Activated T-cell treated with anti-CD3 and anti-CD28 coated beads, Interleukin-2, amount 50 U/mL, for 72 hours (primary cell): ENCODE measurements at regions not wholly inside any gene's neighbourhood (a gene's known extent, or its start where the extent isn't known, plus 50 kb on each side); places are given as distances from the start of the nearest gene placed in this dataset.

Experiments used
- ATAC-seq, 2 donors: fragments of 150-1000 bp; cut with Tn5 transposase; replicated peaks in 1 of 2; 2 replicates each; pipeline ENCODE4 v1.10.0; 2021; ENCODE audit warnings: moderate library complexity in 2 of 2, mild to moderate bottlenecking in 1 of 2
- DNase-seq, 2 donors: peaks; one replicate each; pipeline ENCODE4 v3.0.0; 2021 to 2022; ENCODE audit warnings: mixed read lengths in 1 of 2
- H3K27ac Mint-ChIP-seq: one replicate; pipeline ENCODE4 v1.8.0; 2022; ENCODE audit warnings: mild to moderate bottlenecking, moderate library complexity, mixed read lengths
- H3K27me3 Mint-ChIP-seq: one replicate; pipeline ENCODE4 v1.8.0; 2022; ENCODE audit warnings: low read depth, mixed read lengths
- H3K36me3 Mint-ChIP-seq, 2 donors: one replicate each; pipeline ENCODE4 v1.8.0; 2022; ENCODE audit warnings: mixed read lengths in 2 of 2, mild to moderate bottlenecking in 1 of 2; ENCODE audit not compliant: insufficient read depth in 2 of 2
- H3K4me1 Mint-ChIP-seq: one replicate; pipeline ENCODE4 v1.8.0; 2022; ENCODE audit warnings: low read depth, mixed read lengths
- H3K4me3 Mint-ChIP-seq, 2 donors: one replicate each; pipeline ENCODE4 v1.8.0; 2022; ENCODE audit warnings: mild to moderate bottlenecking in 2 of 2, mixed read lengths in 2 of 2, moderate library complexity in 2 of 2
- H3K9me3 Mint-ChIP-seq, 2 donors: one replicate each; pipeline ENCODE4 v1.8.0; 2022; ENCODE audit warnings: mixed read lengths in 2 of 2

- H3K9me3 Mint-ChIP-seq = peaks cover 5 to 7% of the 10 kb centered on the region in 2 donors
- H3K36me3 Mint-ChIP-seq = peaks cover 5 to 9% of the 10 kb centered on the region in 2 donors
- ATAC-seq (no peak), DNase-seq (no peak)
- no peak overlapping the region for H3K4me3 Mint-ChIP-seq
- no peaks in the 10 kb centered on the region for H3K4me1 Mint-ChIP-seq
- H3K27me3 Mint-ChIP-seq = no peaks in the 10 kb centered on the region
- no peak overlapping the region for H3K27ac Mint-ChIP-seq
These were observed 220.1 kb downstream of the TUBA3C start for GRCh38 chr13:18961383-18962117.

- Mint-ChIP-seq H3K4me1 (no peaks in the 10 kb centered on the region), H3K27ac (no peak overlapping the region), H3K36me3 (peaks cover 6 to 12% of the 10 kb centered on the region in 2 donors), H3K4me3 (no peak overlapping the region), H3K27me3 (no peaks in the 10 kb centered on the region), H3K9me3 (peaks cover 11 to 12% of the 10 kb centered on the region in 2 donors)
- ATAC-seq (no peak), DNase-seq (no peak)
These were observed 220.9 kb downstream of the TUBA3C start for GRCh38 chr13:18960637-18961227.

GRCh38 chr13:18959996-18960395, 221.6 kb downstream of the TUBA3C start:
- H3K27ac Mint-ChIP-seq = no peak overlapping the region
- ATAC-seq = no peak
- peaks cover 8 to 15% of the 10 kb centered on the region in 2 donors for H3K36me3 Mint-ChIP-seq

GRCh38 chr13:18959229-18959628, 222.4 kb downstream of the TUBA3C start:
- Mint-ChIP-seq H3K27me3 (no peaks in the 10 kb centered on the region), H3K4me1 (no peaks in the 10 kb centered on the region), H3K36me3 (peaks cover 8 to 15% of the 10 kb centered on the region in 2 donors), H3K4me3 (no peak overlapping the region), H3K27ac (no peak overlapping the region), H3K9me3 (peaks cover 13 to 19% of the 10 kb centered on the region in 2 donors)
- ATAC-seq (no peak), DNase-seq (no peak)

More at GRCh38 chr13:18959996-18960395, 221.6 kb downstream of the TUBA3C start:
- no peak for DNase-seq
- Mint-ChIP-seq H3K27me3 (no peaks in the 10 kb centered on the region), H3K9me3 (peaks cover 13 to 16% of the 10 kb centered on the region in 2 donors), H3K4me1 (no peaks in the 10 kb centered on the region), H3K4me3 (no peak overlapping the region)

- ATAC-seq = no peak
- H3K27me3 Mint-ChIP-seq = no peaks in the 10 kb centered on the region
- no peak for DNase-seq
These were observed 225.0 kb downstream of the TUBA3C start for GRCh38 chr13:18956473-18957078.

GRCh38 chr13:18954254-18954653, 227.4 kb downstream of the TUBA3C start:
- Mint-ChIP-seq H3K4me1 (no peaks in the 10 kb centered on the region), H3K4me3 (no peak overlapping the region), H3K27ac (no peak overlapping the region)

More at GRCh38 chr13:18956473-18957078, 225.0 kb downstream of the TUBA3C start:
- H3K4me3 Mint-ChIP-seq = no peak overlapping the region
- H3K9me3 Mint-ChIP-seq = peaks cover 13 to 19% of the 10 kb centered on the region in 2 donors
- H3K36me3 Mint-ChIP-seq = peaks cover 8 to 15% of the 10 kb centered on the region in 2 donors
- no peaks in the 10 kb centered on the region for H3K4me1 Mint-ChIP-seq
- H3K27ac Mint-ChIP-seq = no peak overlapping the region

GRCh38 chr13:18953139-18953930, 228.3 kb downstream of the TUBA3C start:
- DNase-seq (no peak), ATAC-seq (no peak)
- Mint-ChIP-seq H3K36me3 (peaks cover 8 to 12% of the 10 kb centered on the region in 2 donors), H3K27ac (no peak overlapping the region), H3K9me3 (peaks cover 13 to 19% of the 10 kb centered on the region in 2 donors), H3K4me3 (no peak overlapping the region), H3K27me3 (no peaks in the 10 kb centered on the region), H3K4me1 (no peaks in the 10 kb centered on the region)

More at GRCh38 chr13:18954254-18954653, 227.4 kb downstream of the TUBA3C start:
- Mint-ChIP-seq H3K36me3 (peaks cover 8 to 15% of the 10 kb centered on the region in 2 donors), H3K27me3 (no peaks in the 10 kb centered on the region), H3K9me3 (peaks cover 13 to 19% of the 10 kb centered on the region in 2 donors)
- ATAC-seq (no peak), DNase-seq (no peak)

GRCh38 chr13:18952225-18953016, 229.2 kb downstream of the TUBA3C start:
- ATAC-seq = no peak
- Mint-ChIP-seq H3K4me3 (no peak overlapping the region), H3K27ac (no peak overlapping the region), H3K27me3 (no peaks in the 10 kb centered on the region), H3K9me3 (peaks cover 13 to 19% of the 10 kb centered on the region in 2 donors), H3K4me1 (no peaks in the 10 kb centered on the region), H3K36me3 (peaks cover 8 to 12% of the 10 kb centered on the region in 2 donors)
- DNase-seq = no peak

GRCh38 chr13:18951412-18951811, 230.2 kb downstream of the TUBA3C start:
- DNase-seq (no peak), ATAC-seq (no peak)
- Mint-ChIP-seq H3K27me3 (no peaks in the 10 kb centered on the region), H3K9me3 (peaks cover 7 to 13% of the 10 kb centered on the region in 2 donors), H3K4me1 (no peaks in the 10 kb centered on the region), H3K27ac (no peak overlapping the region), H3K4me3 (no peak overlapping the region), H3K36me3 (peaks cover 2 to 5% of the 10 kb centered on the region in 2 donors)

- Mint-ChIP-seq H3K36me3 (no peaks in the 10 kb centered on the region), H3K27ac (no peak overlapping the region), H3K4me3 (no peak overlapping the region), H3K4me1 (no peaks in the 10 kb centered on the region), H3K9me3 (peaks cover 0 to 3% of the 10 kb centered on the region in 2 donors), H3K27me3 (no peaks in the 10 kb centered on the region)
- ATAC-seq (no peak), DNase-seq (no peak)
These were observed 231.7 kb downstream of the TUBA3C start for GRCh38 chr13:18949970-18950369.

GRCh38 chr13:18949489-18949761, 232.2 kb downstream of the TUBA3C start:
- Mint-ChIP-seq H3K27ac (no peak overlapping the region), H3K36me3 (no peaks in the 10 kb centered on the region), H3K27me3 (no peaks in the 10 kb centered on the region), H3K4me1 (no peaks in the 10 kb centered on the region), H3K9me3 (no peaks in the 10 kb centered on the region), H3K4me3 (no peak overlapping the region)
- ATAC-seq (no peak), DNase-seq (no peak)

- H3K36me3 Mint-ChIP-seq = no peaks in the 10 kb centered on the region
- no peaks in the 10 kb centered on the region for H3K9me3 Mint-ChIP-seq
These were observed 232.7 kb downstream of the TUBA3C start for GRCh38 chr13:18948664-18949488.

More at GRCh38 chr13:18948664-18949488, 232.7 kb downstream of the TUBA3C start:
- Mint-ChIP-seq H3K4me1 (no peaks in the 10 kb centered on the region), H3K27me3 (no peaks in the 10 kb centered on the region), H3K4me3 (no peak overlapping the region), H3K27ac (no peak overlapping the region)
- no peak for DNase-seq
- ATAC-seq = no peak
